ENCODE measurements at regions not wholly inside any gene's neighbourhood (a gene's known extent, or its start where the extent isn't known, plus 50 kb on each side); places are given as distances from the start of the nearest gene placed in this dataset.

DNA sequence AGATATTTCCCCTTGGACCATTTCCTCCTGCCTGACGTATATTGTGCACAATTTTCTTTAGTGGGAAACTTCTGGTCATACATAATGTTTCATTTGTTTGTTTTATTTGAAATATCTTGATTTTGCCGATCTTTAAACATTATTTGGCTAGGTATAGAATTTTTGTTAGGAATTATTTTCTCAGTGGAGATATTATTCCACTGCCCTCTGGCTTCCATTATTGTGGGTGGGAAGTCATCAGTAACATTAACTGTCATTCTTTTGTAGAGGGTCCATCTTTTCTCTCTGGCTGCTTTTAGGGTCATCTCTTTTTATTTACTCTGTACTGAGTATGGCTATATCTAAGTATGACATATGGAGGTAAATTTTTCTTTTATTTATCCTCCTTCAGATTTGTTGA is 135.5 kb upstream of the LIPC start:
- H3K27ac ChIP-seq, result no peak overlapping the region
- no peak for TF ChIP-seq ZFX (IDR thresholded peaks at IDR 0.05; ENCODE audit: borderline replicate concordance)
- TF ChIP-seq, protein P1, sequence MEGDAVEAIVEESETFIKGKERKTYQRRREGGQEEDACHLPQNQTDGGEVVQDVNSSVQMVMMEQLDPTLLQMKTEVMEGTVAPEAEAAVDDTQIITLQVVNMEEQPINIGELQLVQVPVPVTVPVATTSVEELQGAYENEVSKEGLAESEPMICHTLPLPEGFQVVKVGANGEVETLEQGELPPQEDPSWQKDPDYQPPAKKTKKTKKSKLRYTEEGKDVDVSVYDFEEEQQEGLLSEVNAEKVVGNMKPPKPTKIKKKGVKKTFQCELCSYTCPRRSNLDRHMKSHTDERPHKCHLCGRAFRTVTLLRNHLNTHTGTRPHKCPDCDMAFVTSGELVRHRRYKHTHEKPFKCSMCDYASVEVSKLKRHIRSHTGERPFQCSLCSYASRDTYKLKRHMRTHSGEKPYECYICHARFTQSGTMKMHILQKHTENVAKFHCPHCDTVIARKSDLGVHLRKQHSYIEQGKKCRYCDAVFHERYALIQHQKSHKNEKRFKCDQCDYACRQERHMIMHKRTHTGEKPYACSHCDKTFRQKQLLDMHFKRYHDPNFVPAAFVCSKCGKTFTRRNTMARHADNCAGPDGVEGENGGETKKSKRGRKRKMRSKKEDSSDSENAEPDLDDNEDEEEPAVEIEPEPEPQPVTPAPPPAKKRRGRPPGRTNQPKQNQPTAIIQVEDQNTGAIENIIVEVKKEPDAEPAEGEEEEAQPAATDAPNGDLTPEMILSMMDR (IDR thresholded peaks at IDR 0.05), result no peak

DNA sequence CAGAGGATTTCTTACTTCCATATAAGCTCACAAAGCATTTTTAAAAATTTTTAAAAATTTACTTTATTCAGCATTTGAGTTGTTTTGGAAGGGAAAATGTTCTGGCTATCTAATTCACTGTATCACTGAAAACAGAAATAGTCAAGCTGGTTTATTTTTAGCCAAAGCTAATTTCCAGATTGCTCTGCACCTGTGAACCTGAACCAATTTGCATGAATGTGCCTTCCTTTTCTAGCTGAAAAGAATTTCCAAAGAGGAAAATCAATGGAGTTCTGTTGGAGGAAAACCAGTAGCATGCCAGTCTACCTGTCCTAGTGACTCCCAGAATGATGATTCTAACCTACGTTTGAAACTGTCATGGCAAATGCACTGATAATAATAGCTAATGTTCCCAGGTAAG is 134.2 kb upstream of the LIPC start:
- TF ChIP-seq, protein P1 (IDR thresholded peaks at IDR 0.05), result no peak
- TF ChIP-seq ZFX (IDR thresholded peaks at IDR 0.05; ENCODE audit: borderline replicate concordance), result no peak
- no peak overlapping the region for H3K27ac ChIP-seq

DNA sequence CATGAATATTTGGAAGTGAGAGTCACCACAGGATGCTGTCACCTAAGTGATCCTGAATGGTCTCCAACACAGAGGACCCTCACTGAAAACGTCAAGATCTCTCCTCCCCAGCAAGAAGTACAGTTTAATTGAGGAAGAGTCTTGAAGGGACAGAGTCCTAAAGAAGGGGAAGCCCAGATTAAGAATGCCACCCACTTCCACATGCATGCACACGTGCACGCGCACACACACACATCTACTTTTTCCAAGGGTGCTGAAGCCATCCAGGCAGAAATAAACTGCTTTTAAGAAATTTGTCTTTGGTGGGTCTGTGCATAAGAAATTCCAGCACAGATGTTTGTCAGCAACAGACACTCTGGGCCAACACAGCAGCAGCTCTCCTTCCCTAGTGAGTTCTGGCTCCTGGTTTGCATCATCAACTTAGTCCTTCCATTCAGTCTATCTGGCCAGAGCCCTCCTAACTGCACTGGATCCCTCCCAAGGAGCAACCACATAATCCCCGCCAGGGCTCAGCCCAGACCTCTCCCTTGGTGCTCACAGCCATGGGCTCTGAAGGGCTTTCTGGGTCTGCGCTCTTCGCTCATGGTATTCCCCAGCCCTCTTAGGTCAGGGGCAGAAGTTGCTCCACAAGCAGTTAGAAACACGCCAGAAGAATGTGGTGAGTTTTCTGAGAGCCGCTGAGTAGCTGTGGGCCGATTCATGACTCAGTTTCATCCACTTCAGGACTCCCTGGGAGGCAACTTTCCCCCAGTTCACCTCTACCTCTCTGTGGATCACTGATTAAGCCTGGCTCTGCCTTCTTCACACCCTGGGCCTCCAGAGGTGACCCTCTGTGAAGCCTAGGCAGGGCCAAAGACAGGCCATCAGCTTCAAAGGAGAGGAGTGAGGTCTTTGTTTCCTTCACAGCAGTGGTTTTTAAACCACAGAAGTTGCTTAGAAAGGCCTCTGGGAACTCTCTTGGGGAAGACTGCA is 132.6 kb upstream of the LIPC start:
- H3K27ac ChIP-seq, result no peak overlapping the region
- TF ChIP-seq ZFX (IDR thresholded peaks at IDR 0.05; ENCODE audit: borderline replicate concordance), result no peak

DNA sequence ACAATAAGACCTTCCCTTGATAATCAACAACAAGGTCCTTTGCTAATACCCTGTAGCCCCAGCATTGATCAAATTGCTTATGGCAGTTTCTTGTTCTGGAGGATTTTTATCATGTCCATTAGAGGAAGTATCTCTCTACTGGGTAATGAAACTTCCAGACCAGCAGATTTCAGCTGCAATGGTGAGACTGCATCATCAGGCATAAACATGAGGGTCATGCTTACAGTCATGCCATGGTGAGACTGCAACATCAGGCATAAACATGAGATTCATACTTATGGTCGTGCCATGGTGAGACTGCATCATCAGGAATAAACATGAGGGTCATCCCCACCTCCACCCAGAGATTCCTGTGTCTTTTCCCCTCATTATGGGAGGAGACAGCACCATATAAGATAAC is 129.0 kb upstream of the LIPC start:
- TF ChIP-seq, protein P1 (IDR thresholded peaks at IDR 0.05), result no peak

DNA sequence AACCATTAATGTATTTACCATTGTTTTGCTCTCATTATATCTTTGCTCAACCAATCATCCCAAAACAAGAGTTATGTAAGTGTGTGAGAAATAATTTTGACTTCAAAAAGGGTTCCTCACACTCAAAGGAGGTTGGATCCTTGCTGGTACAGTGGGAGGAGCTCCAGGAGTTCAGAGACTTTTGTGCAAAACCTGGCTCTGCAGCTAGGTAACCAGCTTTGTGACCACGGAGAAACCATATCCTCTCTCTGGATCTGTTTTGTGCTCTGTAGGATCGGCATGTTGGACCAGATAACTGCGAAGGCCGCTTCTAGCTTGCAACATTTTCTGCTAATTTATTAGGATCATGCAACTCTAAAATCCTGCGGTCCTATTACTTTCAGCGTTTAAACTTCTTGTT is 128.6 kb upstream of the LIPC start:
- no peak for TF ChIP-seq ZFX (IDR thresholded peaks at IDR 0.05; ENCODE audit: borderline replicate concordance)
- TF ChIP-seq, protein P1 (IDR thresholded peaks at IDR 0.05), result no peak
- H3K27ac ChIP-seq, result no peak overlapping the region

More for the DNA sequence above, 129.0 kb upstream of the LIPC start:
- H3K27ac ChIP-seq, result no peak overlapping the region

DNA sequence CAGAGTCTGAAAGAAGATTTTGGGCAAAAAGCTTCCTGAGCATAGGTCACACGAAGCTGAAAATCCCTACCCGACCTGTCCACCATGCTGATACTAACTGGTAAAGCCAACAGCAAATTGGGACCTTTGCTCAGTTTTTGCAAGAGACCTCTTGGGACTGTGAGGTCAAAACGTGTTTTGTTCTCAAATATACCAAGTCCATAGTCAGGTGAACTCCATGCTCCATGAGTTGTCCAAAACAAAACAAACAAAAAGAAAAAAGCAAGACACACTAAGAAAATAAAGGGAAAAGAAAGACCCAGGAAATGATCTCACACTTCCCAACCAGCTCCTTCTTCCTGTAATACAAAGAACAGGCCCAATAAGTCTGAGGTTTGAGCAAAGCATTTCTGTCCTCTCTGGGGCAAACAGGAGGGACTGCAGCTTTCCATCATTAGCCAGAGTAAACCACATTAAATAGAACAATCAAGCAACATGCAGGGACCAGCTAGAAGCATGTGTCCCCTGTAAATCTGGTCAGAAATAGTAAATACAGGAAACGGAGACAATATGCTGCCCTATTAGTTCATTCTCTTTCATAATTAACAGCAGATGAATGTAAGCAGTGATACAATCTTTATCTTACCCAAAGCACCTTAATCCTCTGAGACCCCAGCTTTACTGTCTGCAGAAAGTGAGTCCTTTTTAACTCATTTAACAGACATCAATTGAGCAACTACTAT is 125.0 kb upstream of the LIPC start:
- no peak for TF ChIP-seq ZFX (IDR thresholded peaks at IDR 0.05; ENCODE audit: borderline replicate concordance)
- TF ChIP-seq, protein P1 (IDR thresholded peaks at IDR 0.05), result no peak
- no peak overlapping the region for H3K27ac ChIP-seq

DNA sequence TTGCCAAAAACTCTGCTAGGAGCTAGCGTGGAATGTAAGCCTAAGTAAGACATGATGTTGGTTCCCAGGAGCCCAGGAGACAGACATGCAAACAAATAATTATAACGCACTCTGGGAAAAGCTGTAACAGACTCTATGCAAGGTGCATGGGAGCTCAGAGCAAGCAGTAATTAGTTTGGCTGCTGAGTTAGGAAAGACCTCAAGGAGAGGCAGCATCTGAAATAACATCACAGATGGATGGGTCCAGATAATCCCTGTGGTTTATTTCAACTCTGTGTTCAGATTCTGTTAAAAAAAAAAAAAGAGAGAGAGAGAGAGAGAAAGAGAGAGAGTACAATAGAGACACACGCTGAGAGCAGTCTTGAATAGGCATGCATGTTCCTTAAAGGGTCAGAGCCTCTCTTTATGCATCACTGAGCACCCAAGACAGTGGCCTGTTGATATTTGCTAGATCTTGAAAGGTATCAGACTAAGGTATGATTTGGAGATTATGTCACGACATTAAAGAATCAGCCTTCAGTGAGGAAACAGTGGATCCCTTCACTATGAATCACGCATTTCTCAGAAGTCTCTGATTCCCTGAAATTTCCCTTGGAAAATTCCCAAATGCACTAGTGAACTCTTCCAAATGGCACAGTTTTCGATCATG is 124.4 kb upstream of the LIPC start:
- H3K27ac ChIP-seq, result no peak overlapping the region
- no peak for TF ChIP-seq ZFX (IDR thresholded peaks at IDR 0.05; ENCODE audit: borderline replicate concordance)
- TF ChIP-seq, protein P1 (IDR thresholded peaks at IDR 0.05), result no peak
